DND-41 (cell line): ENCODE measurements at regions not wholly inside any gene's neighbourhood (a gene's known extent, or its start where the extent isn't known, plus 50 kb on each side); places are given as distances from the start of the nearest gene placed in this dataset.
A peak's percentile ranks its signal among the peaks of the same experiment; 100 is the strongest.

Source experiments
- CTCF ChIP-seq: IDR thresholded peaks from 2 replicates; pipeline ENCODE4 v1.5.1; 2012; ENCODE audit warnings: borderline replicate concordance, low read length, moderate library complexity, mild to moderate bottlenecking; ENCODE audit not compliant: poor library complexity, severe bottlenecking; ENCODE audit errors: extremely low read depth
- EZH2 ChIP-seq: IDR thresholded peaks from 3 replicates; pipeline ENCODE4 v1.6.1; 2012; ENCODE audit warnings: borderline replicate concordance, low read depth, mild to moderate bottlenecking, moderate library complexity, low read length, inconsistent platforms; ENCODE audit not compliant: severe bottlenecking

GRCh38 chrX:76253432-76253831 lies 80.6 kb downstream of the PBDC1 start:
- TF ChIP-seq CTCF (peak; percentile 63), EZH2 (no peak)
